22Rv1 (cell line): ENCODE measurements at regions not wholly inside any gene's neighbourhood (a gene's known extent, or its start where the extent isn't known, plus 50 kb on each side); places are given as distances from the start of the nearest gene placed in this dataset.

Source experiments
- ZFX ChIP-seq: fragments of 450-650 bp; IDR thresholded peaks from 2 replicates; pipeline ENCODE4 v1.6.1; 2017; ENCODE audit warnings: antibody characterized with exemption, borderline replicate concordance
- TF ChIP-seq, protein P1 (sequence below): fragments of 450-650 bp; IDR thresholded peaks from 2 replicates; pipeline ENCODE4 v1.5.1; 2017; ENCODE audit warnings: mild to moderate bottlenecking

DNA sequence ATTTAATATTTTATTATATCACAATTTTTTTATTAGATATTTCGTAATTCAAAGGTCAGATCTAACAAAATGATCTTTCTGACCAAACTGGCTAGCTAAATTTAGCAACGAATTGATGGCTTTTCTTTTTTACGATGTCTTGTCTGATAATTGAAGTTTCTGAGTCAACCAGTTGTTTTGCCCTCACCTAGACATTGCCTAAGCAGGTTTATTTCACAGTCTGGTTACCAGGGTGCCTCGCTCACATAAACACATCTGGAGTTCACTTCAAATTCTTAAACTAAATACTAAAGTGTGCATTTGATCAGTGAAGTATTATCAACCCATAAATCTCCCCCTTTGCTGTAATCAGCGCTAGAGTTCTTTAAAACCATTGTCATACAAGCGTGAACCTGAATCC, 448.3 kb downstream of the TLE4 start:
- TF ChIP-seq, protein P1, sequence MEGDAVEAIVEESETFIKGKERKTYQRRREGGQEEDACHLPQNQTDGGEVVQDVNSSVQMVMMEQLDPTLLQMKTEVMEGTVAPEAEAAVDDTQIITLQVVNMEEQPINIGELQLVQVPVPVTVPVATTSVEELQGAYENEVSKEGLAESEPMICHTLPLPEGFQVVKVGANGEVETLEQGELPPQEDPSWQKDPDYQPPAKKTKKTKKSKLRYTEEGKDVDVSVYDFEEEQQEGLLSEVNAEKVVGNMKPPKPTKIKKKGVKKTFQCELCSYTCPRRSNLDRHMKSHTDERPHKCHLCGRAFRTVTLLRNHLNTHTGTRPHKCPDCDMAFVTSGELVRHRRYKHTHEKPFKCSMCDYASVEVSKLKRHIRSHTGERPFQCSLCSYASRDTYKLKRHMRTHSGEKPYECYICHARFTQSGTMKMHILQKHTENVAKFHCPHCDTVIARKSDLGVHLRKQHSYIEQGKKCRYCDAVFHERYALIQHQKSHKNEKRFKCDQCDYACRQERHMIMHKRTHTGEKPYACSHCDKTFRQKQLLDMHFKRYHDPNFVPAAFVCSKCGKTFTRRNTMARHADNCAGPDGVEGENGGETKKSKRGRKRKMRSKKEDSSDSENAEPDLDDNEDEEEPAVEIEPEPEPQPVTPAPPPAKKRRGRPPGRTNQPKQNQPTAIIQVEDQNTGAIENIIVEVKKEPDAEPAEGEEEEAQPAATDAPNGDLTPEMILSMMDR = no peak
- no peak for TF ChIP-seq ZFX
